ENCODE measurements at regions not wholly inside any gene's neighbourhood (a gene's known extent, or its start where the extent isn't known, plus 50 kb on each side); places are given as distances from the start of the nearest gene placed in this dataset.

- Histone ChIP-seq H3K4me3 (no peak overlapping the region), H3K27ac (no peak overlapping the region)
- TF ChIP-seq CTCF (IDR thresholded peaks at IDR 0.05): no peak
- DNase-seq (ENCODE audit: low spot score): no peak
Measured at GRCh38 chr21:24903994-24904635, 703.2 kb downstream of the MRPL39 start.

DNA sequence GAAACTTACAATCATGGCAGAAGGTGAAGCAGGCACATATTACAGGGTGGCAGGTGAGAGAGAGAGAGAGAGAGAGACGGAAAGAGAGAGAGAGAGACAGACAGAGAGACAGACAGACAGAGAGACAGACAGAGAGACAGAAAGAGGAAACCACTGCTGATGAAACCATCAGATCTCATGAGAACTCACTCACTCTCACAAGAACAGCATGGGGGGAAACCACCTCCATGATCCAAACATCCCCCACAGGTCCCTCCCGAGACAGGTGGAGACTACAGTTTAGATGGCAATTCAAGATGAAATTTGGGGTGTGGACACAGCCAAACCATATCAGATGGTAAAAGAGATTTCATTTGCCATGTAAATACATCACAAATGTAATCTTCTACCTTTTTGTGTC, 708.1 kb downstream of the MRPL39 start:
- no peak for TF ChIP-seq CTCF (IDR thresholded peaks at IDR 0.05)
- DNase-seq (ENCODE audit: low spot score): no peak
- Histone ChIP-seq H3K4me3 (no peak overlapping the region), H3K27ac (no peak overlapping the region)

DNA sequence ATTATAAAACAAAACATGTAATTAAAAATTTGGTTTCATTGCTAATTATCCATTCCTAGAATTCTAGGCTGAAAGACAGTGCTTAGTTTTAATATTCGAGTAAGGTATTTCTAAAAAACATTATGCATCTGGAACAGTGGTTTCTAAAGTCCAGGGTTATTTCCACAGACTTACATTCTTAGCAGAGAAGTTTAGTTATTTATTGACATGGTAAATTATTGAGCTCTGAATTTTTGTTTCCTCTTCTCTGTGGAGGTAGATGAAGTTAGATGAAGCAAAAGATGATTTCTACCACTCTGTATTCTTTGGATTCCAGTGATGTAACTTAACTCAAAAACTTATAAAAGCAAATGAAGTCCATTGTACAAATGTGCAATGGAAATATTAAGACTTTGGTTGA, 709.4 kb downstream of the MRPL39 start:
- no peak overlapping the region for H3K4me3 ChIP-seq
- TF ChIP-seq CTCF (IDR thresholded peaks at IDR 0.05): no peak
- no peak overlapping the region for H3K27ac ChIP-seq
- DNase-seq (ENCODE audit: low spot score): no peak

GRCh38 chr21:24896735-24897124, 710.6 kb downstream of the MRPL39 start:
- no peak for DNase-seq (ENCODE audit: low spot score)
- Histone ChIP-seq H3K4me3 (no peak overlapping the region), H3K27ac (no peak overlapping the region)
- TF ChIP-seq CTCF (IDR thresholded peaks at IDR 0.05): no peak

- Histone ChIP-seq H3K4me3 (no peak overlapping the region), H3K27ac (no peak overlapping the region)
- no peak for TF ChIP-seq CTCF (IDR thresholded peaks at IDR 0.05)
- DNase-seq (ENCODE audit: low spot score): no peak
Measured at GRCh38 chr21:24895885-24896734, 711.2 kb downstream of the MRPL39 start.

DNA sequence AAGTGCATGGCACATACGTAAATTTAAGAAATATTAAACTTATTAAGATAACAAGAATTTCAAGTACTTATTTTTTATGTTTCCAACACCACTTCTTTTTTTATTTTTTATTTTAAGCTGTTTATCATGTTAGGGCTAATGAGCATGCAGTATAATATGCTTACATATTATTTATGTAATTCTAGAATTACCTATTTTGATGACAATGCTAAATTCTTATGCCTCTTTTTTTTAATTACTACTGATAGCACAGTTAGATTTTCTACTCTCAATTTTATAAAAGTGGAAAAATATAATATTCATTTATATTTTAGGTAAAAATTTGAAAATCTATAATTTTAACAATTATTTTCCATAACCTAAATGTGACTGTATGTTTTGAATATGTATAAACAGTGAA, 713.0 kb downstream of the MRPL39 start:
- no peak for TF ChIP-seq CTCF (IDR thresholded peaks at IDR 0.05)
- DNase-seq (ENCODE audit: low spot score): no peak
- no peak overlapping the region for H3K27ac ChIP-seq
- no peak overlapping the region for H3K4me3 ChIP-seq

DNA sequence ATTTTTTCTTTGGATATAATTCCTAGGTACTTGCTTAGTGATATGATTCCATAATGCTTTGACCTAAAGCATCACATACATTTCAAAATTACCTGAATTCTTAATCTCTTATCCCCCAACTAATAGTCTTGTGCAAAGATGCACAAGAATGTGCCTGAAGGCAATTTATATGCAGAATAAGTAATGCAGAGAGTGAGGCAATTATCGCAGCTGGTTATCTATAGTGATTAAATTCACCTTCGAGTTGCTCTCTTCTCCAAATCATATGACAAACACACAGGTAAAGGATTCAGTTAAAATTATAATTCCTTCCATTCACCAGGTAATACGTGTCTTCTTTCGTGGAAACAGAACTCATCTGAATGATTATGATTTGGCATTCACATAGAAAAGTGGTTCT, 717.3 kb downstream of the MRPL39 start:
- H3K27ac ChIP-seq: no peak overlapping the region
- no peak overlapping the region for H3K4me3 ChIP-seq
- DNase-seq (ENCODE audit: low spot score): no peak
- TF ChIP-seq CTCF (IDR thresholded peaks at IDR 0.05): no peak
